ENCODE measurements at regions not wholly inside any gene's neighbourhood (a gene's known extent, or its start where the extent isn't known, plus 50 kb on each side); places are given as distances from the start of the nearest gene placed in this dataset.

DNA sequence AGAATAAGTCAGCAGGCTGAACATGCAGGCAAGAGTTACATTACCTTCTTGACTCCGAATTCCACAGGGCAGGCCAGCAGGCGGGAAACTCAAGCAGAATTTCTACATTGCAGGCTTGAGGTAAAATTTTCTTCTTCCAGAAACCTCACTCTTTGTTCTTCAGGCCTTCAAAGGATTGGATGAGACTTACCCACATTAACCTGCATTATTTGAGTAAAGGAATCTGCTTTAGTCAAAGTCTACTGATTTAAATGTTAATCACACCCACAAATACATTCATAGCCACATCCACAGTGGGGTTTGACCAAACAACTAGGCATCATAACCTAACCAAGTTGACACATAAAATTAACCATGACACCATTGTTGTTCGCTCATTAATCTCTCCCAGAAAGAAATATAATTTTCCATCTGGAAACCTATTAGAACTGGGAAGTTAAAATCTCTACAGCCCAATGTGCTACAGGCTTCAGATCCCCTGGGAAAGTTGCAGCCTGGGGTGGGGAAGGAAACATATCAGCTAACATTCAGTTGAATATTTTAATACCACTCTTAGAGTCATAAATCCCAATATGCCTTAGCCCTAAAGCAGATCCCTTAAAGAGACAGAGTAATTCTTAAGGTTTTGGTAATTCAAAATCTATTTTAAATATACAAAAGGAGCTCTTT is 468.2 kb upstream of the TNP1 start:
- no peaks in the 10 kb centered on the region for H3K27me3 ChIP-seq (ENCODE audit: insufficient read depth)
- H3K4me1 ChIP-seq (ENCODE audit: insufficient read depth) = peaks cover 21% of the 10 kb centered on the region
- H3F3A ChIP-seq (replicated peaks; ENCODE audit: low read depth) = no peaks in the 10 kb centered on the region
- H3K27ac ChIP-seq (ENCODE audit: low read depth) = no peak overlapping the region
- H3K27me3 Mint-ChIP-seq (ENCODE audit: insufficient read depth, low read depth, poor library complexity) = no peaks in the 10 kb centered on the region
- peaks cover 31% of the 10 kb centered on the region for H3K4me1 Mint-ChIP-seq
- no peaks in the 10 kb centered on the region for H3K36me3 ChIP-seq (ENCODE audit: insufficient read depth)
- TF ChIP-seq ZNF114 (CRISPR knock-in tag; IDR thresholded peaks at IDR 0.05) (no peak), STAT1 (IDR thresholded peaks at IDR 0.05; ENCODE audit: unreplicated experiment) (no peak), JUNB (IDR thresholded peaks at IDR 0.05; ENCODE audit: unreplicated experiment) (no peak), EZH2 (IDR thresholded peaks at IDR 0.05; ENCODE audit: low read depth, unreplicated experiment) (no peak), ZNF331 (CRISPR knock-in tag; IDR thresholded peaks at IDR 0.05; ENCODE audit: low read depth) (no peak)
- H3K9me2 ChIP-seq (ENCODE audit: insufficient read depth) = no peaks in the 10 kb centered on the region
- no peak overlapping the region for H3K27ac Mint-ChIP-seq
- DNase-seq (ENCODE audit: low spot score) (no peak), ATAC-seq (no peak)
- H3K9me3 Mint-ChIP-seq = peaks cover 3% of the 10 kb centered on the region; the same call in 1 of the 3 replicates
- peak overlapping the region; percentile 39; the same call in 1 of the 2 replicates for H2AFZ ChIP-seq
- no peak overlapping the region for H3K4me3 Mint-ChIP-seq
- no peak overlapping the region for H3K4me2 ChIP-seq
- no peaks in the 10 kb centered on the region for H4K20me1 ChIP-seq (replicated peaks; ENCODE audit: insufficient read depth)
- no peak overlapping the region for H3K4me3 ChIP-seq
- no peaks in the 10 kb centered on the region for H3K79me2 ChIP-seq (replicated peaks; ENCODE audit: insufficient read depth)
- no peaks in the 10 kb centered on the region for H3K36me3 Mint-ChIP-seq (ENCODE audit: low read depth)

DNA sequence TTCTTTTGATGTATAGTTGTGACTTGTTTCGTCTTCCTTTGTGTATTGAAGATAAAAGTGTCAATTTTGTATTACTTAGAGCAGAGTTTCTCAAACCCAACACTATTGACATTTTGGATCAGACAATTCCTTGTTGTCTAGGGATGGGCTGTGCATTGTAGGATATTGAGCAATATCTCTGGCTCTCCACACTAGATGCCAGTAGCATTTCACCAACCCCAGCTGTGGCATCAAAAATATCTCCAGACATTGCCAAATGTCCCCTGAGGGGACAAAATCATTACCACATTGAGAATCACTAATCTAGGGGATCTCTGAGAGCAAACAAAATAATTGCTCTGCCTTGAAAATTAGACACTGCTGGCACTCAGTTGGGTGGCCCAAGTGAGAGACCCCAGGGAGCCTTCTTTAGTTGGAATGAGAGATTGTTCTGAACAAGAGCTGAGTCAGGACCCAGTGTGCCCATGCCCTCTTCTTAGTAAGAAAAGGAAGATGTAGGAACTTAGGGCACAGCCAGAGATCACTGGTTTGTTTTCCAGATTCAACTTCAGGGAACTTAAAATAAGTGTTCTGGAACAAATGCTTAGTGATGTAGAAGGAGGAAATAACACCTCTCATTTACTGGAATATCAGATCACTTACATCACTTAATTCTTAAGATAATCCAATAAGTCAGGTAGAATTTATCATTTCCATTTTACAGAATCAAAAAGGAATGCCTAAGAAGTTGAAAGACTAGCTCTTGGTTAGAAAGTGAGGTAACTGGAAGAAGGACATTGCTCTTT is 466.6 kb upstream of the TNP1 start:
- no peaks in the 10 kb centered on the region for H3K27me3 Mint-ChIP-seq (ENCODE audit: insufficient read depth, low read depth, poor library complexity)
- H3K9me3 Mint-ChIP-seq = peaks cover 3% of the 10 kb centered on the region; the same call in 1 of the 3 replicates
- H3K79me2 ChIP-seq (replicated peaks; ENCODE audit: insufficient read depth) = no peaks in the 10 kb centered on the region
- H3K36me3 Mint-ChIP-seq (ENCODE audit: low read depth) = no peaks in the 10 kb centered on the region
- H3K4me2 ChIP-seq = no peak overlapping the region
- H3K27ac ChIP-seq (ENCODE audit: low read depth) = no peak overlapping the region
- DNase-seq (ENCODE audit: low spot score) (no peak), ATAC-seq (no peak)
- H3K27me3 ChIP-seq (ENCODE audit: insufficient read depth) = no peaks in the 10 kb centered on the region
- peak overlapping the region; percentile 5; the same call in 1 of the 2 replicates for H2AFZ ChIP-seq
- peaks cover 18% of the 10 kb centered on the region for H3K4me1 Mint-ChIP-seq
- H3F3A ChIP-seq (replicated peaks; ENCODE audit: low read depth) = no peaks in the 10 kb centered on the region
- H3K36me3 ChIP-seq (ENCODE audit: insufficient read depth) = no peaks in the 10 kb centered on the region
- H3K27ac Mint-ChIP-seq = no peak overlapping the region
- no peak overlapping the region for H3K4me3 Mint-ChIP-seq
- no peaks in the 10 kb centered on the region for H4K20me1 ChIP-seq (replicated peaks; ENCODE audit: insufficient read depth)
- no peaks in the 10 kb centered on the region for H3K9me2 ChIP-seq (ENCODE audit: insufficient read depth)
- no peak overlapping the region for H3K4me3 ChIP-seq
- H3K4me1 ChIP-seq (ENCODE audit: insufficient read depth) = peaks cover 5% of the 10 kb centered on the region
- TF ChIP-seq, protein P1, sequence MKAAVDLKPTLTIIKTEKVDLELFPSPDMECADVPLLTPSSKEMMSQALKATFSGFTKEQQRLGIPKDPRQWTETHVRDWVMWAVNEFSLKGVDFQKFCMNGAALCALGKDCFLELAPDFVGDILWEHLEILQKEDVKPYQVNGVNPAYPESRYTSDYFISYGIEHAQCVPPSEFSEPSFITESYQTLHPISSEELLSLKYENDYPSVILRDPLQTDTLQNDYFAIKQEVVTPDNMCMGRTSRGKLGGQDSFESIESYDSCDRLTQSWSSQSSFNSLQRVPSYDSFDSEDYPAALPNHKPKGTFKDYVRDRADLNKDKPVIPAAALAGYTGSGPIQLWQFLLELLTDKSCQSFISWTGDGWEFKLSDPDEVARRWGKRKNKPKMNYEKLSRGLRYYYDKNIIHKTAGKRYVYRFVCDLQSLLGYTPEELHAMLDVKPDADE (IDR thresholded peaks at IDR 0.05) = no peak
- no peak for TF ChIP-seq EZH2 (IDR thresholded peaks at IDR 0.05; ENCODE audit: low read depth, unreplicated experiment)
- TF ChIP-seq, protein P2, sequence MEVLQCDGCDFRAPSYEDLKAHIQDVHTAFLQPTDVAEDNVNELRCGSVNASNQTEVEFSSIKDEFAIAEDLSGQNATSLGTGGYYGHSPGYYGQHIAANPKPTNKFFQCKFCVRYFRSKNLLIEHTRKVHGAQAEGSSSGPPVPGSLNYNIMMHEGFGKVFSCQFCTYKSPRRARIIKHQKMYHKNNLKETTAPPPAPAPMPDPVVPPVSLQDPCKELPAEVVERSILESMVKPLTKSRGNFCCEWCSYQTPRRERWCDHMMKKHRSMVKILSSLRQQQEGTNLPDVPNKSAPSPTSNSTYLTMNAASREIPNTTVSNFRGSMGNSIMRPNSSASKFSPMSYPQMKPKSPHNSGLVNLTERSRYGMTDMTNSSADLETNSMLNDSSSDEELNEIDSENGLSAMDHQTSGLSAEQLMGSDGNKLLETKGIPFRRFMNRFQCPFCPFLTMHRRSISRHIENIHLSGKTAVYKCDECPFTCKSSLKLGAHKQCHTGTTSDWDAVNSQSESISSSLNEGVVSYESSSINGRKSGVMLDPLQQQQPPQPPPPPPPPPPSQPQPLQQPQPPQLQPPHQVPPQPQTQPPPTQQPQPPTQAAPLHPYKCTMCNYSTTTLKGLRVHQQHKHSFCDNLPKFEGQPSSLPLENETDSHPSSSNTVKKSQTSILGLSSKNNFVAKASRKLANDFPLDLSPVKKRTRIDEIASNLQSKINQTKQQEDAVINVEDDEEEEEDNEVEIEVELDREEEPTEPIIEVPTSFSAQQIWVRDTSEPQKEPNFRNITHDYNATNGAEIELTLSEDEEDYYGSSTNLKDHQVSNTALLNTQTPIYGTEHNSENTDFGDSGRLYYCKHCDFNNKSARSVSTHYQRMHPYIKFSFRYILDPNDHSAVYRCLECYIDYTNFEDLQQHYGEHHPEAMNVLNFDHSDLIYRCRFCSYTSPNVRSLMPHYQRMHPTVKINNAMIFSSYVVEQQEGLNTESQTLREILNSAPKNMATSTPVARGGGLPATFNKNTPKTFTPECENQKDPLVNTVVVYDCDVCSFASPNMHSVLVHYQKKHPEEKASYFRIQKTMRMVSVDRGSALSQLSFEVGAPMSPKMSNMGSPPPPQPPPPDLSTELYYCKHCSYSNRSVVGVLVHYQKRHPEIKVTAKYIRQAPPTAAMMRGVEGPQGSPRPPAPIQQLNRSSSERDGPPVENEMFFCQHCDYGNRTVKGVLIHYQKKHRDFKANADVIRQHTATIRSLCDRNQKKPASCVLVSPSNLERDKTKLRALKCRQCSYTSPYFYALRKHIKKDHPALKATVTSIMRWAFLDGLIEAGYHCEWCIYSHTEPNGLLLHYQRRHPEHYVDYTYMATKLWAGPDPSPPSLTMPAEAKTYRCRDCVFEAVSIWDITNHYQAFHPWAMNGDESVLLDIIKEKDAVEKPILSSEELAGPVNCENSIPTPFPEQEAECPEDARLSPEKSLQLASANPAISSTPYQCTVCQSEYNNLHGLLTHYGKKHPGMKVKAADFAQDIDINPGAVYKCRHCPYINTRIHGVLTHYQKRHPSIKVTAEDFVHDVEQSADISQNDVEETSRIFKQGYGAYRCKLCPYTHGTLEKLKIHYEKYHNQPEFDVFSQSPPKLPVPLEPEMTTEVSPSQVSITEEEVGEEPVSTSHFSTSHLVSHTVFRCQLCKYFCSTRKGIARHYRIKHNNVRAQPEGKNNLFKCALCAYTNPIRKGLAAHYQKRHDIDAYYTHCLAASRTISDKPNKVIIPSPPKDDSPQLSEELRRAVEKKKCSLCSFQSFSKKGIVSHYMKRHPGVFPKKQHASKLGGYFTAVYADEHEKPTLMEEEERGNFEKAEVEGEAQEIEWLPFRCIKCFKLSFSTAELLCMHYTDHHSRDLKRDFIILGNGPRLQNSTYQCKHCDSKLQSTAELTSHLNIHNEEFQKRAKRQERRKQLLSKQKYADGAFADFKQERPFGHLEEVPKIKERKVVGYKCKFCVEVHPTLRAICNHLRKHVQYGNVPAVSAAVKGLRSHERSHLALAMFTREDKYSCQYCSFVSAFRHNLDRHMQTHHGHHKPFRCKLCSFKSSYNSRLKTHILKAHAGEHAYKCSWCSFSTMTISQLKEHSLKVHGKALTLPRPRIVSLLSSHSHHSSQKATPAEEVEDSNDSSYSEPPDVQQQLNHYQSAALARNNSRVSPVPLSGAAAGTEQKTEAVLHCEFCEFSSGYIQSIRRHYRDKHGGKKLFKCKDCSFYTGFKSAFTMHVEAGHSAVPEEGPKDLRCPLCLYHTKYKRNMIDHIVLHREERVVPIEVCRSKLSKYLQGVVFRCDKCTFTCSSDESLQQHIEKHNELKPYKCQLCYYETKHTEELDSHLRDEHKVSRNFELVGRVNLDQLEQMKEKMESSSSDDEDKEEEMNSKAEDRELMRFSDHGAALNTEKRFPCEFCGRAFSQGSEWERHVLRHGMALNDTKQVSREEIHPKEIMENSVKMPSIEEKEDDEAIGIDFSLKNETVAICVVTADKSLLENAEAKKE (CRISPR knock-in tag; IDR thresholded peaks at IDR 0.05) = no peak
- no peak for TF ChIP-seq STAT1 (IDR thresholded peaks at IDR 0.05; ENCODE audit: unreplicated experiment)
- TF ChIP-seq, protein P3, sequence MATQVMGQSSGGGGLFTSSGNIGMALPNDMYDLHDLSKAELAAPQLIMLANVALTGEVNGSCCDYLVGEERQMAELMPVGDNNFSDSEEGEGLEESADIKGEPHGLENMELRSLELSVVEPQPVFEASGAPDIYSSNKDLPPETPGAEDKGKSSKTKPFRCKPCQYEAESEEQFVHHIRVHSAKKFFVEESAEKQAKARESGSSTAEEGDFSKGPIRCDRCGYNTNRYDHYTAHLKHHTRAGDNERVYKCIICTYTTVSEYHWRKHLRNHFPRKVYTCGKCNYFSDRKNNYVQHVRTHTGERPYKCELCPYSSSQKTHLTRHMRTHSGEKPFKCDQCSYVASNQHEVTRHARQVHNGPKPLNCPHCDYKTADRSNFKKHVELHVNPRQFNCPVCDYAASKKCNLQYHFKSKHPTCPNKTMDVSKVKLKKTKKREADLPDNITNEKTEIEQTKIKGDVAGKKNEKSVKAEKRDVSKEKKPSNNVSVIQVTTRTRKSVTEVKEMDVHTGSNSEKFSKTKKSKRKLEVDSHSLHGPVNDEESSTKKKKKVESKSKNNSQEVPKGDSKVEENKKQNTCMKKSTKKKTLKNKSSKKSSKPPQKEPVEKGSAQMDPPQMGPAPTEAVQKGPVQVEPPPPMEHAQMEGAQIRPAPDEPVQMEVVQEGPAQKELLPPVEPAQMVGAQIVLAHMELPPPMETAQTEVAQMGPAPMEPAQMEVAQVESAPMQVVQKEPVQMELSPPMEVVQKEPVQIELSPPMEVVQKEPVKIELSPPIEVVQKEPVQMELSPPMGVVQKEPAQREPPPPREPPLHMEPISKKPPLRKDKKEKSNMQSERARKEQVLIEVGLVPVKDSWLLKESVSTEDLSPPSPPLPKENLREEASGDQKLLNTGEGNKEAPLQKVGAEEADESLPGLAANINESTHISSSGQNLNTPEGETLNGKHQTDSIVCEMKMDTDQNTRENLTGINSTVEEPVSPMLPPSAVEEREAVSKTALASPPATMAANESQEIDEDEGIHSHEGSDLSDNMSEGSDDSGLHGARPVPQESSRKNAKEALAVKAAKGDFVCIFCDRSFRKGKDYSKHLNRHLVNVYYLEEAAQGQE (IDR thresholded peaks at IDR 0.05; ENCODE audit: unreplicated experiment) = no peak
- TF ChIP-seq ZNF114 (CRISPR knock-in tag; IDR thresholded peaks at IDR 0.05) = no peak
